Fibroblast of villous mesenchyme (primary cell): ENCODE measurements at regions not wholly inside any gene's neighbourhood (a gene's known extent, or its start where the extent isn't known, plus 50 kb on each side); places are given as distances from the start of the nearest gene placed in this dataset.

Experiments
- DNase-seq: peaks from one replicate; pipeline ENCODE4 v3.0.0-alpha.2; 2010; ENCODE audit warnings: low read depth
- H3K4me3 ChIP-seq: 2 replicates; pipeline ENCODE4 v1.5.1; 2011; ENCODE audit warnings: low read depth, mild to moderate bottlenecking, low read length
- CTCF ChIP-seq: IDR thresholded peaks from 2 replicates; pipeline ENCODE4 v1.5.1; 2012; ENCODE audit warnings: low read depth, mild to moderate bottlenecking, low read length; ENCODE audit not compliant: insufficient read depth

GRCh38 chr3:74463515-74463914, 150.9 kb downstream of the CNTN3 start:
- DNase-seq, result no peak
- H3K4me3 ChIP-seq, result no peak overlapping the region
- no peak for TF ChIP-seq CTCF

GRCh38 chr3:74456166-74456565, 158.3 kb downstream of the CNTN3 start:
- no peak for TF ChIP-seq CTCF
- no peak overlapping the region for H3K4me3 ChIP-seq
- no peak for DNase-seq

GRCh38 chr3:74447221-74447620, 167.2 kb downstream of the CNTN3 start:
- DNase-seq, result no peak
- H3K4me3 ChIP-seq, result no peak overlapping the region
- no peak for TF ChIP-seq CTCF

GRCh38 chr3:74445541-74445940, 168.9 kb downstream of the CNTN3 start:
- H3K4me3 ChIP-seq, result no peak overlapping the region
- no peak for DNase-seq
- TF ChIP-seq CTCF, result no peak

- no peak for TF ChIP-seq CTCF
- no peak for DNase-seq
- no peak overlapping the region for H3K4me3 ChIP-seq
These were observed 171.4 kb downstream of the CNTN3 start for GRCh38 chr3:74443102-74443501.

- no peak for DNase-seq
- TF ChIP-seq CTCF, result no peak
- H3K4me3 ChIP-seq, result no peak overlapping the region
These were observed 171.8 kb downstream of the CNTN3 start for GRCh38 chr3:74442683-74443082.

GRCh38 chr3:74442068-74442467, 172.4 kb downstream of the CNTN3 start:
- TF ChIP-seq CTCF, result no peak
- DNase-seq, result no peak
- no peak overlapping the region for H3K4me3 ChIP-seq
